Transverse colon (tissue), 4 donors: ENCODE measurements at regions not wholly inside any gene's neighbourhood (a gene's known extent, or its start where the extent isn't known, plus 50 kb on each side); places are given as distances from the start of the nearest gene placed in this dataset.

Source experiments
- CTCF ChIP-seq, 5 experiments: fragments of 200-600 bp in 3 of 5; fragments of 450-650 bp in 2 of 5; sonication (generic) in 3 of 5; IDR thresholded peaks; 1 replicate in 2 of 5; 2 replicates in 3 of 5; pipeline ENCODE4 v1.5.1; 2016 to 2017; ENCODE audit warnings: antibody characterized with exemption in 5 of 5, inconsistent platforms in 3 of 5, mild to moderate bottlenecking in 2 of 5, moderate library complexity in 1 of 5
- POLR2A ChIP-seq: fragments of 450-650 bp; IDR thresholded peaks from one replicate; pipeline ENCODE4 v1.6.1; 2016; ENCODE audit warnings: antibody characterized with exemption, mild to moderate bottlenecking, moderate library complexity
- POLR2AphosphoS5 ChIP-seq, 3 donors: sonication (generic); formaldehyde crosslinking; IDR thresholded peaks; one replicate each; pipeline ENCODE4 v1.6.1; 2016; ENCODE audit warnings: antibody characterized with exemption in 3 of 3

- TF ChIP-seq CTCF (IDR thresholded peaks at IDR 0.05): no peak
- no peak for TF ChIP-seq POLR2A
- TF ChIP-seq POLR2AphosphoS5 (IDR thresholded peaks at IDR 0.05): no peak
Measured at GRCh38 chr15:95869920-95870319, 460.6 kb upstream of the NR2F2 start.
